ENCODE measurements at regions not wholly inside any gene's neighbourhood (a gene's known extent, or its start where the extent isn't known, plus 50 kb on each side); places are given as distances from the start of the nearest gene placed in this dataset.
"Not testable (repeated sequence)": the region's sequence is repeated elsewhere in the genome, so short reads cannot be mapped to it uniquely, and the experiment has no call there.

- H3K9me3 ChIP-seq (ENCODE audit: control insufficient read depth in 2 of 3, low read length in 3 of 3); H3K4me1 ChIP-seq (ENCODE audit: control insufficient read depth in 2 of 2, insufficient read depth in 2 of 2, low read length in 2 of 2); H3K27me3 ChIP-seq (ENCODE audit: control insufficient read depth in 2 of 2, insufficient read depth in 2 of 2, low read length in 2 of 2); H3K4me3 Mint-ChIP-seq; H3K9me3 Mint-ChIP-seq; POLR2A ChIA-PET; H3K4me3 ChIP-seq (ENCODE audit: low read length); H3K27me3 Mint-ChIP-seq; ATAC-seq; DNase-seq; H3K36me3 Mint-ChIP-seq; H3K27ac ChIP-seq (ENCODE audit: low read depth, low read length); CTCF ChIA-PET; H3K4me1 Mint-ChIP-seq; H3K36me3 ChIP-seq (ENCODE audit: control insufficient read depth in 2 of 3, insufficient read depth in 3 of 3, low read length in 3 of 3); H3K27ac Mint-ChIP-seq; intact Hi-C loops (cut with micrococcal nuclease): not testable (repeated sequence)
These were observed 357.9 kb downstream of the TEX29 start for GRCh38 chr13:111678120-111678882.

- H3K36me3 ChIP-seq (ENCODE audit: control insufficient read depth in 2 of 3, insufficient read depth in 3 of 3, low read length in 3 of 3); CTCF ChIA-PET; intact Hi-C loops (cut with micrococcal nuclease); H3K4me1 ChIP-seq (ENCODE audit: control insufficient read depth in 2 of 2, insufficient read depth in 2 of 2, low read length in 2 of 2); H3K9me3 ChIP-seq (ENCODE audit: control insufficient read depth in 2 of 3, low read length in 3 of 3); H3K27ac ChIP-seq (ENCODE audit: low read depth, low read length); H3K4me3 Mint-ChIP-seq; H3K36me3 Mint-ChIP-seq; H3K9me3 Mint-ChIP-seq; H3K27me3 ChIP-seq (ENCODE audit: control insufficient read depth in 2 of 2, insufficient read depth in 2 of 2, low read length in 2 of 2); DNase-seq; H3K4me3 ChIP-seq (ENCODE audit: low read length); H3K27me3 Mint-ChIP-seq; ATAC-seq; H3K4me1 Mint-ChIP-seq; H3K27ac Mint-ChIP-seq; POLR2A ChIA-PET: not testable (repeated sequence)
These were observed 359.2 kb downstream of the TEX29 start for GRCh38 chr13:111679645-111680044.

DNA sequence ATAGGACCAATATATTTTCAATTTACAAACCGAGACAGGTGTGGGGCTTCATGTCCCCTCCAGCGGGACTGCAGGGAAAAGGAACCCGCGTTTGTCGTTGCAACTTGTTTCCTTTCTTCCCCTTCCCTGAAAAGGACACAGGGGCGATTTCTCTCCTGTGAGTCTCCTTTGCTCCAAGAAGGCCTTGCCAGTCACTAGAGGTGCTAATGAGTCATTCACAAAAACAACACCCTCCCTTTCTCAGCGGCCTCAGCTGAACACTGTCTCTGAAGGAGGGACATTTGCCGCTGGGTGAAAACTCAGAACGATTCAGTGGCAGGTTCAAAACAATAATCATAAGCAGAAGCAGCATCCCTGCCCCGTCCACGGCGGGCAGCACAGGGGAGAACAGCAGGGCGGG lies 359.7 kb downstream of the TEX29 start:
- H3K4me1 ChIP-seq (ENCODE audit: control insufficient read depth in 2 of 2, insufficient read depth in 2 of 2, low read length in 2 of 2); H3K27ac Mint-ChIP-seq; H3K27me3 ChIP-seq (ENCODE audit: control insufficient read depth in 2 of 2, insufficient read depth in 2 of 2, low read length in 2 of 2); ATAC-seq; H3K27ac ChIP-seq (ENCODE audit: low read depth, low read length); H3K4me1 Mint-ChIP-seq; intact Hi-C loops (cut with micrococcal nuclease); POLR2A ChIA-PET; H3K9me3 ChIP-seq (ENCODE audit: control insufficient read depth in 2 of 3, low read length in 3 of 3); H3K4me3 ChIP-seq (ENCODE audit: low read length); H3K4me3 Mint-ChIP-seq; H3K9me3 Mint-ChIP-seq; H3K27me3 Mint-ChIP-seq; H3K36me3 ChIP-seq (ENCODE audit: control insufficient read depth in 2 of 3, insufficient read depth in 3 of 3, low read length in 3 of 3); H3K36me3 Mint-ChIP-seq; DNase-seq; CTCF ChIA-PET: not testable (repeated sequence)

DNA sequence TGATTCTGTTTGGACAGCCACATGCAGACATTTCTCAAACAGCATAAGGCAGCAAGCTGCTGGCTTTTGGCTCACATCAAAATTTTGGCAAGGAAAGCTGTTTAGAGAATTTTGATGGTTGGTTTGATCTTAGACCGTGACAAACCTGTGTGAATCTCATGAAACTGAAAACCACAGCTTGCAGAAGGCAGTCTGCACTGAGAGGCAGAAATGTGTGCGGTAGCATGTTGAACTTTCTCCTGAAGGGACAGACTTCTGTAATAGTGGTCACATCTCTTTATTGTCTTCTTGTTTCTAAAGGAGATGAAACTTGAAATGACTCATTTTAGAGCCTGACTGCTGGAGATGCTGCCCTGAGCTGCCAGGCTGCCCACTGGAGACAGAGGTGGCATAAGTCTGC lies 371.6 kb downstream of the TEX29 start:
- DNase-seq; H3K4me1 Mint-ChIP-seq; H3K36me3 Mint-ChIP-seq; H3K9me3 ChIP-seq (ENCODE audit: control insufficient read depth in 2 of 3, low read length in 3 of 3); intact Hi-C loops (cut with micrococcal nuclease); H3K27ac ChIP-seq (ENCODE audit: low read depth, low read length); H3K4me1 ChIP-seq (ENCODE audit: control insufficient read depth in 2 of 2, insufficient read depth in 2 of 2, low read length in 2 of 2); H3K27me3 ChIP-seq (ENCODE audit: control insufficient read depth in 2 of 2, insufficient read depth in 2 of 2, low read length in 2 of 2); H3K4me3 Mint-ChIP-seq; CTCF ChIA-PET; ATAC-seq; H3K27ac Mint-ChIP-seq; H3K27me3 Mint-ChIP-seq; H3K36me3 ChIP-seq (ENCODE audit: control insufficient read depth in 2 of 3, insufficient read depth in 3 of 3, low read length in 3 of 3); POLR2A ChIA-PET; H3K4me3 ChIP-seq (ENCODE audit: low read length); H3K9me3 Mint-ChIP-seq: not testable (repeated sequence)

- H3K9me3 ChIP-seq (ENCODE audit: control insufficient read depth in 2 of 3, low read length in 3 of 3); POLR2A ChIA-PET; H3K27ac Mint-ChIP-seq; intact Hi-C loops (cut with micrococcal nuclease); H3K27me3 Mint-ChIP-seq; H3K9me3 Mint-ChIP-seq; DNase-seq; H3K4me1 Mint-ChIP-seq; H3K36me3 ChIP-seq (ENCODE audit: control insufficient read depth in 2 of 3, insufficient read depth in 3 of 3, low read length in 3 of 3); H3K27me3 ChIP-seq (ENCODE audit: control insufficient read depth in 2 of 2, insufficient read depth in 2 of 2, low read length in 2 of 2); ATAC-seq; H3K27ac ChIP-seq (ENCODE audit: low read depth, low read length); H3K36me3 Mint-ChIP-seq; H3K4me3 Mint-ChIP-seq; H3K4me1 ChIP-seq (ENCODE audit: control insufficient read depth in 2 of 2, insufficient read depth in 2 of 2, low read length in 2 of 2); CTCF ChIA-PET; H3K4me3 ChIP-seq (ENCODE audit: low read length): not testable (repeated sequence)
These were observed 370.8 kb upstream of the SOX1 start for GRCh38 chr13:111696121-111696520.

GRCh38 chr13:111702059-111702458 lies 364.9 kb upstream of the SOX1 start:
- H3K9me3 ChIP-seq (ENCODE audit: control insufficient read depth in 2 of 3, low read length in 3 of 3); intact Hi-C loops (cut with micrococcal nuclease); H3K27me3 Mint-ChIP-seq; ATAC-seq; H3K4me1 ChIP-seq (ENCODE audit: control insufficient read depth in 2 of 2, insufficient read depth in 2 of 2, low read length in 2 of 2); CTCF ChIA-PET; POLR2A ChIA-PET; H3K4me1 Mint-ChIP-seq; H3K4me3 Mint-ChIP-seq; H3K27ac Mint-ChIP-seq; H3K9me3 Mint-ChIP-seq; H3K36me3 Mint-ChIP-seq; H3K36me3 ChIP-seq (ENCODE audit: control insufficient read depth in 2 of 3, insufficient read depth in 3 of 3, low read length in 3 of 3); H3K27me3 ChIP-seq (ENCODE audit: control insufficient read depth in 2 of 2, insufficient read depth in 2 of 2, low read length in 2 of 2); H3K27ac ChIP-seq (ENCODE audit: low read depth, low read length); DNase-seq; H3K4me3 ChIP-seq (ENCODE audit: low read length): not testable (repeated sequence)
